Astrocyte of the spinal cord (primary cell): ENCODE measurements at regions not wholly inside any gene's neighbourhood (a gene's known extent, or its start where the extent isn't known, plus 50 kb on each side); places are given as distances from the start of the nearest gene placed in this dataset.
A peak's percentile ranks its signal among the peaks of the same experiment; 100 is the strongest.

ENCODE experiments used
- DNase-seq: peaks from one replicate; pipeline ENCODE4 v3.0.0; 2011; ENCODE audit warnings: low read depth, low spot score
- H3K4me3 ChIP-seq: 2 replicates; pipeline ENCODE4 v1.5.1; 2011; ENCODE audit warnings: low read depth, mild to moderate bottlenecking, low read length, moderate library complexity
- CTCF ChIP-seq: IDR thresholded peaks from 2 replicates; pipeline ENCODE4 v1.5.1; 2012; ENCODE audit warnings: low read depth, mild to moderate bottlenecking, low read length, inconsistent platforms
- in situ Hi-C: cut with HindIII; loops from 2 replicates; pipeline ENCODE4 v1.10.0; 2017; ENCODE audit warnings: low sequenced_read_pairs

GRCh38 chr16:7044331-7044730 is 288.3 kb upstream of the RBFOX1 start:
- TF ChIP-seq CTCF, result no peak
- in situ Hi-C loops, result no loop called here
- no peak overlapping the region for H3K4me3 ChIP-seq
- DNase-seq, result no peak

- H3K4me3 ChIP-seq, result no peak overlapping the region
- DNase-seq, result no peak
- in situ Hi-C loops, result no loop called here
- TF ChIP-seq CTCF, result no peak
Observed at GRCh38 chr16:7038475-7038874, 294.2 kb upstream of the RBFOX1 start.

GRCh38 chr16:7037495-7037894 is 295.1 kb upstream of the RBFOX1 start:
- no peak overlapping the region for H3K4me3 ChIP-seq
- TF ChIP-seq CTCF, result no peak
- no peak for DNase-seq
- in situ Hi-C loops, result no loop called here

GRCh38 chr16:7031031-7031430 is 301.6 kb upstream of the RBFOX1 start:
- TF ChIP-seq CTCF, result no peak
- DNase-seq, result no peak
- H3K4me3 ChIP-seq, result no peak overlapping the region
- in situ Hi-C loops, result no loop called here

- TF ChIP-seq CTCF, result no peak
- in situ Hi-C loops, result no loop called here
- DNase-seq, result no peak
- H3K4me3 ChIP-seq, result no peak overlapping the region
Observed at GRCh38 chr16:7027401-7027800, 305.2 kb upstream of the RBFOX1 start.

- no peak overlapping the region for H3K4me3 ChIP-seq
- TF ChIP-seq CTCF, result no peak
- no peak for DNase-seq
- in situ Hi-C loops, result no loop called here
Observed at GRCh38 chr16:7026639-7027038, 306.0 kb upstream of the RBFOX1 start.

- H3K4me3 ChIP-seq, result no peak overlapping the region
- in situ Hi-C loops, result no loop called here
- no peak for DNase-seq
- TF ChIP-seq CTCF, result peak; percentile 18
Observed at GRCh38 chr16:7025616-7026190, 306.9 kb upstream of the RBFOX1 start.
